H1 (cell line): ENCODE measurements at regions not wholly inside any gene's neighbourhood (a gene's known extent, or its start where the extent isn't known, plus 50 kb on each side); places are given as distances from the start of the nearest gene placed in this dataset.

ENCODE experiments used
- CTCF ChIA-PET: fragments of 300-600 bp; sonication (Branson Sonifier 250); formaldehyde crosslinking; loops from one replicate; lab custom pipeline; 2021; ENCODE audit not compliant: partially characterized antibody; lab: Charles Lee
- POLR2A ChIA-PET: fragments of 300-600 bp; sonication (Branson Sonifier 250); formaldehyde crosslinking; loops from one replicate; lab custom pipeline; 2021; ENCODE audit warnings: inconsistent platforms; ENCODE audit not compliant: partially characterized antibody; lab: Charles Lee
- DNase-seq, 2 experiments: peaks; one replicate each; pipeline versions ENCODE4 v3.0.0 to v3.0.0-alpha.2; 2010 to 2022; ENCODE audit warnings: low spot score in 2 of 2, low read depth in 1 of 2, mixed read lengths in 1 of 2
- FAIRE-seq: peaks from 2 replicates; lab custom pipeline; 2011; peaks lifted over from hg19 to GRCh38; lab: Jason Lieb, UNC
- H2AFZ ChIP-seq: 2 replicates; pipeline ENCODE4 v1.8.1; 2012; ENCODE audit warnings: low read length, inconsistent platforms
- H2AK5ac ChIP-seq: 2 replicates; pipeline ENCODE4 v1.6.1; 2013; ENCODE audit warnings: low read depth, low read length
- H2BK120ac ChIP-seq: replicated peaks from 2 replicates; pipeline ENCODE3; 2013; ENCODE audit warnings: low read depth, low read length, inconsistent platforms
- H2BK12ac ChIP-seq: 2 replicates; pipeline ENCODE4 v1.6.1; 2013; ENCODE audit warnings: low read depth, low read length
- H2BK15ac ChIP-seq: 2 replicates; pipeline ENCODE4 v1.6.1; 2013; ENCODE audit warnings: low read length
- H2BK20ac ChIP-seq: 2 replicates; pipeline ENCODE4 v1.6.1; 2013; ENCODE audit warnings: low read length
- H2BK5ac ChIP-seq: 2 replicates; pipeline ENCODE4 v1.6.1; 2013; ENCODE audit warnings: low read depth, low read length
- H3K14ac ChIP-seq: 2 replicates; pipeline ENCODE4 v1.6.1; 2013; ENCODE audit warnings: inconsistent platforms; ENCODE audit not compliant: insufficient read length
- H3K18ac ChIP-seq: 2 replicates; pipeline ENCODE4 v1.6.1; 2013; ENCODE audit warnings: low read length; ENCODE audit errors: extremely low read depth
- H3K23ac ChIP-seq: 2 replicates; pipeline ENCODE4 v1.6.1; 2013; ENCODE audit warnings: inconsistent platforms; ENCODE audit not compliant: insufficient read length
- H3K23me2 ChIP-seq: 2 replicates; pipeline ENCODE4 v1.6.1; 2013; ENCODE audit warnings: low read depth, low read length
- H3K27ac ChIP-seq: 2 replicates; pipeline ENCODE4 v1.6.1; 2011; ENCODE audit warnings: low read depth, low read length, inconsistent platforms
- H3K27me3 ChIP-seq, 4 experiments: replicated peaks in 1 of 4; 1 replicate in 1 of 4; 2 replicates in 3 of 4; pipeline versions ENCODE4 v1.6.1 to v1.8.1; 2011 to 2013; ENCODE audit warnings: low read length in 3 of 4, mild to moderate bottlenecking in 3 of 4, inconsistent platforms in 2 of 4, mixed read lengths in 2 of 4, moderate library complexity in 1 of 4; ENCODE audit not compliant: control insufficient read depth in 3 of 4, insufficient read depth in 3 of 4; ENCODE audit errors: extremely low read depth in 1 of 4
- H3K36me3 ChIP-seq, 4 experiments: 2 replicates each; pipeline versions ENCODE4 v1.6.1 to v1.8.1; 2011 to 2013; ENCODE audit warnings: mild to moderate bottlenecking in 4 of 4, low read length in 3 of 4, moderate library complexity in 2 of 4, control low read depth in 1 of 4, inconsistent platforms in 1 of 4; ENCODE audit not compliant: insufficient read depth in 4 of 4, control insufficient read depth in 2 of 4
- H3K4ac ChIP-seq: replicated peaks from 2 replicates; pipeline ENCODE3; 2013; ENCODE audit warnings: low read length, low read depth, mixed read lengths, inconsistent platforms; ENCODE audit not compliant: insufficient read length
- H3K4me1 ChIP-seq, 4 experiments: replicated peaks in 1 of 4; 1 replicate in 1 of 4; 2 replicates in 3 of 4; pipeline versions ENCODE4 v1.6.1 to v1.8.1; 2011 to 2013; ENCODE audit warnings: low read length in 3 of 4, inconsistent platforms in 2 of 4, mixed read lengths in 1 of 4; ENCODE audit not compliant: insufficient read depth in 4 of 4, control insufficient read depth in 3 of 4
- H3K4me2 ChIP-seq, 2 experiments: 2 replicates each; pipeline versions ENCODE4 v1.6.1 to v1.8.1; 2011 to 2013; ENCODE audit warnings: low read depth in 2 of 2, low read length in 2 of 2, control low read depth in 1 of 2, inconsistent platforms in 1 of 2, mild to moderate bottlenecking in 1 of 2; ENCODE audit not compliant: insufficient read depth in 1 of 2
- H3K4me3 ChIP-seq, 4 experiments: fragments of 200-600, 300-600 bp in 1 of 4; sonication (generic), shearing (Covaris generic), sonication (Bioruptor Twin) in 1 of 4; 2 replicates each; pipeline versions ENCODE4 v1.5.1 to v1.8.1; 2011 to 2016; ENCODE audit warnings: low read length in 4 of 4, low read depth in 3 of 4, control low read depth in 2 of 4, inconsistent platforms in 2 of 4, mild to moderate bottlenecking in 2 of 4, mixed read lengths in 1 of 4, moderate library complexity in 1 of 4; ENCODE audit not compliant: insufficient read depth in 2 of 4; ENCODE audit errors: extremely low read depth in 1 of 4
- H3K56ac ChIP-seq: replicated peaks from 2 replicates; pipeline ENCODE3; 2013; ENCODE audit warnings: low read depth, mild to moderate bottlenecking, mixed read lengths, low read length, inconsistent platforms; ENCODE audit not compliant: insufficient read length
- H3K79me1 ChIP-seq: 2 replicates; pipeline ENCODE4 v1.6.1; 2013; ENCODE audit warnings: low read depth, low read length, control low read depth
- H3K79me2 ChIP-seq, 2 experiments: 2 replicates each; pipeline versions ENCODE4 v1.6.1 to v1.8.1; 2012 to 2013; ENCODE audit warnings: low read length in 2 of 2, mild to moderate bottlenecking in 2 of 2, inconsistent platforms in 1 of 2; ENCODE audit not compliant: insufficient read depth in 2 of 2, control insufficient read depth in 1 of 2
- H3K9ac ChIP-seq, 4 experiments: replicated peaks in 1 of 4; 1 replicate in 1 of 4; 2 replicates in 3 of 4; pipeline versions ENCODE4 v1.6.1 to v1.8.1; 2011 to 2013; ENCODE audit warnings: low read depth in 3 of 4, low read length in 3 of 4, control low read depth in 2 of 4, mild to moderate bottlenecking in 2 of 4, moderate library complexity in 2 of 4, inconsistent platforms in 1 of 4; ENCODE audit errors: extremely low read depth in 1 of 4
- H3K9me3 ChIP-seq, 2 experiments: 2 replicates each; pipeline versions ENCODE4 v1.6.1 to v1.8.1; 2012 to 2013; ENCODE audit warnings: mild to moderate bottlenecking in 2 of 2, moderate library complexity in 2 of 2, control low read depth in 1 of 2, inconsistent platforms in 1 of 2, low read depth in 1 of 2, low read length in 1 of 2, mixed read lengths in 1 of 2; ENCODE audit not compliant: insufficient read depth in 2 of 2
- H4K20me1 ChIP-seq, 2 experiments: replicated peaks in 1 of 2; 2 replicates each; pipeline versions ENCODE3 to v1.8.1; 2011 to 2013; ENCODE audit warnings: inconsistent platforms in 2 of 2, low read length in 2 of 2, mild to moderate bottlenecking in 1 of 2; ENCODE audit not compliant: insufficient read depth in 2 of 2, control insufficient read depth in 1 of 2
- H4K5ac ChIP-seq: 2 replicates; pipeline ENCODE4 v1.6.1; 2013; ENCODE audit warnings: low read length, low read depth, mixed read lengths, inconsistent platforms; ENCODE audit not compliant: insufficient read length
- H4K8ac ChIP-seq: 2 replicates; pipeline ENCODE4 v1.8.0; 2013; ENCODE audit warnings: mild to moderate bottlenecking, moderate library complexity, low read length, inconsistent platforms; ENCODE audit not compliant: insufficient read depth; ENCODE audit errors: extremely low read depth
- H4K91ac ChIP-seq: replicated peaks from 2 replicates; pipeline ENCODE3; 2013; ENCODE audit warnings: low read length, mixed read lengths, inconsistent platforms; ENCODE audit not compliant: insufficient read length
- CREB1 ChIP-seq: IDR thresholded peaks from 2 replicates; pipeline ENCODE4 v1.6.1; 2012; ENCODE audit warnings: inconsistent platforms
- EP300 ChIP-seq, 2 experiments: IDR thresholded peaks; 1 replicate in 1 of 2; 2 replicates in 1 of 2; pipeline ENCODE4 v1.6.1; 2011 to 2012; ENCODE audit warnings: low read depth in 2 of 2, low read length in 2 of 2, mild to moderate bottlenecking in 2 of 2, borderline replicate concordance in 1 of 2, inconsistent platforms in 1 of 2, moderate library complexity in 1 of 2
- EZH2 ChIP-seq: fragments of 200-600 bp; sonication (generic); IDR thresholded peaks from 2 replicates; pipeline ENCODE4 v1.7.1; 2012; ENCODE audit warnings: low read depth, mild to moderate bottlenecking, moderate library complexity, low read length, inconsistent platforms; ENCODE audit not compliant: severe bottlenecking
- HDAC2 ChIP-seq, 2 experiments: fragments of 300-600 bp in 1 of 2; sonication (generic) in 1 of 2; IDR thresholded peaks; 2 replicates each; pipeline ENCODE4 v1.6.1; 2011 to 2012; ENCODE audit warnings: low read depth in 2 of 2, low read length in 2 of 2, mild to moderate bottlenecking in 2 of 2, moderate library complexity in 2 of 2, borderline replicate concordance in 1 of 2, inconsistent platforms in 1 of 2
- SP2 ChIP-seq: IDR thresholded peaks from 2 replicates; pipeline ENCODE4 v1.6.1; 2012; ENCODE audit warnings: mild to moderate bottlenecking, low read length, inconsistent platforms
- YY1 ChIP-seq: IDR thresholded peaks from 2 replicates; pipeline ENCODE4 v1.6.1; 2011; ENCODE audit warnings: low read depth, mild to moderate bottlenecking, low read length
- WGBS, 2 experiments: shearing (Covaris generic) in 1 of 2; methylation state at CpG; one replicate each; pipeline versions ENCODE4 v1.1.6 to v1.1.7; 2013 to 2015; ENCODE audit warnings: low lambda C conversion rate in 2 of 2, mixed read lengths in 2 of 2, inconsistent platforms in 1 of 2, low coverage in 1 of 2, missing lambda C conversion rate in 1 of 2; ENCODE audit not compliant: insufficient replicate concordance in 2 of 2, insufficient coverage in 1 of 2, insufficient read length in 1 of 2; ENCODE audit errors: extremely low coverage in 1 of 2, missing lambda C conversion rate in 1 of 2; 5-methylcytosine and 5-hydroxymethylcytosine counted together
- TF ChIP-seq, protein P1 (sequence below): IDR thresholded peaks from 2 replicates; pipeline ENCODE4 v1.6.1; 2012; ENCODE audit warnings: inconsistent platforms
- TF ChIP-seq, protein P2 (sequence below), 3 experiments: IDR thresholded peaks; 1 replicate in 2 of 3; 2 replicates in 1 of 3; pipeline versions ENCODE4 v1.5.1 to v1.6.1; 2011; ENCODE audit warnings: low read length in 3 of 3, mild to moderate bottlenecking in 3 of 3, inconsistent platforms in 2 of 3, low read depth in 1 of 3, moderate library complexity in 1 of 3; ENCODE audit not compliant: insufficient read depth in 1 of 3; ENCODE audit errors: control extremely low read depth in 1 of 3
- TF ChIP-seq, protein P3 (sequence below): IDR thresholded peaks from 2 replicates; pipeline ENCODE4 v1.6.1; 2011; ENCODE audit warnings: low read depth, mild to moderate bottlenecking, low read length; ENCODE audit not compliant: insufficient read depth

DNA sequence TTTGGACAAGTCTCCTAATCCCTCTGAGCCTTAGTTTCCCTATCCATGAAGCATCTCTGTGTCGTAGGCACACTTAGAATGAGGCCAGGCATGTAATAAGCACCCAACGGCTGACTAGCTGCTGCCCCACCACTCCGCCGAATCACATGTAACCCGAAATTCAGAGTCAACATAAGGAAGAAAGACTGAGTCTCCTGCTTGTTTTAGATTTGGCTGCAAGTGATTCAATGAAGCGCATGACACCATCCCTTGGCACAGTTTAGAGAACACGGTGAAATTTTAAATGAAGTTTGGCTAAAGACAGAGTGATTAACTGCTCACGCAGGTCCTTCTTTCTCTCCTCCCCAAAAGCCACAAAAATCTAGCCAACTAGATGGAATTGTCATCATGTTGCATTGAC is 279.2 kb downstream of the TLE3 start:
- 84% methylated on average over 8 of the region's 8 CpGs; no CpG with 5 or more reads in 1 of the 2 experiments for WGBS, 2 experiments
- POLR2A ChIA-PET, result interaction anchor here (1.4 kb wide), 1 partner anchor 11 kb away, joined by 7 read pairs; no protein-coding TSS in a partner anchor

More for the DNA sequence above, 279.2 kb downstream of the TLE3 start:
- Histone ChIP-seq H3K18ac (no peak overlapping the region), H2BK20ac (no peak overlapping the region), H4K8ac (no peak overlapping the region), H4K91ac (no peak overlapping the region), H2BK5ac (no peak overlapping the region), H3K4me2 (no peak overlapping the region), H2BK15ac (no peak overlapping the region), H3K23ac (no peak overlapping the region), H3K27me3 (peaks cover 0 to 5% (median 2%) of the 10 kb centered on the region in 4 experiments; a peak in 1 of 7 replicates), H2BK120ac (no peak overlapping the region), H2AK5ac (no peak overlapping the region), H4K5ac (no peak overlapping the region), H3K14ac (no peak overlapping the region), H3K56ac (no peak overlapping the region), H3K4me3 (no peak overlapping the region), H3K27ac (no peak overlapping the region), H4K20me1 (no peaks in the 10 kb centered on the region), H3K4ac (no peak overlapping the region), H3K23me2 (no peaks in the 10 kb centered on the region), H2AFZ (no peak overlapping the region), H3K4me1 (peaks cover 0 to 12% (median 5%) of the 10 kb centered on the region in 4 experiments; a peak in 4 of 7 replicates), H3K79me2 (no peaks in the 10 kb centered on the region), H2BK12ac (no peak overlapping the region), H3K36me3 (no peaks in the 10 kb centered on the region), H3K9ac (no peak overlapping the region), H3K9me3 (no peaks in the 10 kb centered on the region), H3K79me1 (no peaks in the 10 kb centered on the region)
- no peak for DNase-seq
- no peak for FAIRE-seq
- TF ChIP-seq, protein P1, sequence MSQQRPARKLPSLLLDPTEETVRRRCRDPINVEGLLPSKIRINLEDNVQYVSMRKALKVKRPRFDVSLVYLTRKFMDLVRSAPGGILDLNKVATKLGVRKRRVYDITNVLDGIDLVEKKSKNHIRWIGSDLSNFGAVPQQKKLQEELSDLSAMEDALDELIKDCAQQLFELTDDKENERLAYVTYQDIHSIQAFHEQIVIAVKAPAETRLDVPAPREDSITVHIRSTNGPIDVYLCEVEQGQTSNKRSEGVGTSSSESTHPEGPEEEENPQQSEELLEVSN, result no peak
- TF ChIP-seq EZH2 (no peak), HDAC2 (IDR thresholded peaks at IDR 0.05; ENCODE audit: borderline replicate concordance in 1 of 2, low read depth in 2 of 2, low read length in 2 of 2) (no peak), CREB1 (no peak), YY1 (no peak), EP300 (IDR thresholded peaks at IDR 0.05; ENCODE audit: borderline replicate concordance in 1 of 2, low read depth in 2 of 2, low read length in 2 of 2) (no peak), SP2 (no peak)
- TF ChIP-seq, protein P2, sequence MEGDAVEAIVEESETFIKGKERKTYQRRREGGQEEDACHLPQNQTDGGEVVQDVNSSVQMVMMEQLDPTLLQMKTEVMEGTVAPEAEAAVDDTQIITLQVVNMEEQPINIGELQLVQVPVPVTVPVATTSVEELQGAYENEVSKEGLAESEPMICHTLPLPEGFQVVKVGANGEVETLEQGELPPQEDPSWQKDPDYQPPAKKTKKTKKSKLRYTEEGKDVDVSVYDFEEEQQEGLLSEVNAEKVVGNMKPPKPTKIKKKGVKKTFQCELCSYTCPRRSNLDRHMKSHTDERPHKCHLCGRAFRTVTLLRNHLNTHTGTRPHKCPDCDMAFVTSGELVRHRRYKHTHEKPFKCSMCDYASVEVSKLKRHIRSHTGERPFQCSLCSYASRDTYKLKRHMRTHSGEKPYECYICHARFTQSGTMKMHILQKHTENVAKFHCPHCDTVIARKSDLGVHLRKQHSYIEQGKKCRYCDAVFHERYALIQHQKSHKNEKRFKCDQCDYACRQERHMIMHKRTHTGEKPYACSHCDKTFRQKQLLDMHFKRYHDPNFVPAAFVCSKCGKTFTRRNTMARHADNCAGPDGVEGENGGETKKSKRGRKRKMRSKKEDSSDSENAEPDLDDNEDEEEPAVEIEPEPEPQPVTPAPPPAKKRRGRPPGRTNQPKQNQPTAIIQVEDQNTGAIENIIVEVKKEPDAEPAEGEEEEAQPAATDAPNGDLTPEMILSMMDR (IDR thresholded peaks at IDR 0.05; ENCODE audit: control extremely low read depth in 1 of 3, insufficient read depth in 1 of 3, low read depth in 1 of 3, low read length in 3 of 3), result no peak
- TF ChIP-seq, protein P3, sequence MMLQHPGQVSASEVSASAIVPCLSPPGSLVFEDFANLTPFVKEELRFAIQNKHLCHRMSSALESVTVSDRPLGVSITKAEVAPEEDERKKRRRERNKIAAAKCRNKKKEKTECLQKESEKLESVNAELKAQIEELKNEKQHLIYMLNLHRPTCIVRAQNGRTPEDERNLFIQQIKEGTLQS, result no peak
- CTCF ChIA-PET, result interaction anchor here (0.8 to 1.5 kb wide), 3 partner anchors 10 to 153 kb away, joined by 3 to 4 read pairs (median 3); no protein-coding TSS in a partner anchor
